GM12878 (cell line): ENCODE measurements at regions not wholly inside any gene's neighbourhood (a gene's known extent, or its start where the extent isn't known, plus 50 kb on each side); places are given as distances from the start of the nearest gene placed in this dataset.

Experiments
- ATAC-seq: fragments of 200-7000 bp; cut with Tn5 transposase; 3 replicates; pipeline ENCODE4 v1.9.1; 2020; ENCODE audit warnings: mild to moderate bottlenecking, moderate library complexity
- BruUV-seq: library from RNA; stranded (reverse); fragments of 400-500 nt; replicated peaks from 2 replicates; lab custom pipeline; 2021; lab: Mats Ljungman, UMichigan
- CTCF ChIA-PET: fragments of 300-600 bp; sonication (Branson Sonifier 250); formaldehyde crosslinking; extraction: SDS; loops from one replicate; lab custom pipeline; 2021; ENCODE audit warnings: inconsistent platforms; lab: Yijun Ruan, JAX
- POLR2A ChIA-PET: fragments of 350-600 bp; formaldehyde crosslinking; extraction: SDS; loops from one replicate; lab custom pipeline; 2021; ENCODE audit warnings: inconsistent platforms; lab: Charles Lee
- RAD21 ChIA-PET: fragments of 300-600 bp; sonication (Branson Sonifier 250); formaldehyde crosslinking; loops from one replicate; lab custom pipeline; 2023; ENCODE audit warnings: antibody characterized with exemption; ENCODE audit not compliant: unreplicated experiment; lab: Charles Lee
- SMC1A ChIA-PET: fragments of 300-600 bp; sonication (Branson Sonifier 250); formaldehyde crosslinking; loops from one replicate; lab custom pipeline; 2023; ENCODE audit not compliant: unreplicated experiment, uncharacterized antibody; lab: Charles Lee
- DNase-seq: peaks from one replicate; pipeline ENCODE4 v3.0.0-alpha.2; 2011; ENCODE audit warnings: low read depth, low spot score
- FAIRE-seq: peaks from 3 replicates; lab custom pipeline; 2011; peaks lifted over from hg19 to GRCh38; lab: Jason Lieb, UNC
- H2AFZ ChIP-seq: 2 replicates; pipeline ENCODE4 v1.6.0; 2011; ENCODE audit warnings: low read depth, low read length, control low read depth; ENCODE audit not compliant: control insufficient read depth
- H3K27ac ChIP-seq: 2 replicates; pipeline ENCODE4 v1.5.1; 2011; ENCODE audit warnings: control low read depth; ENCODE audit not compliant: control insufficient read depth, insufficient read depth
- H3K27me3 ChIP-seq, 2 experiments: replicated peaks in 1 of 2; 2 replicates each; pipeline versions ENCODE4 v1.6.0 to v1.6.1; 2011; ENCODE audit warnings: low read length in 1 of 2; ENCODE audit not compliant: control insufficient read depth in 2 of 2, insufficient read depth in 2 of 2
- H3K36me3 ChIP-seq, 2 experiments: 2 replicates each; pipeline ENCODE4 v1.5.1; 2011; ENCODE audit warnings: low read length in 1 of 2; ENCODE audit not compliant: control insufficient read depth in 2 of 2, insufficient read depth in 2 of 2
- H3K4me1 ChIP-seq: 2 replicates; pipeline ENCODE4 v1.6.1; 2011; ENCODE audit warnings: mild to moderate bottlenecking, low read length, moderate library complexity, mixed read lengths; ENCODE audit not compliant: control insufficient read depth, insufficient read depth
- H3K4me2 ChIP-seq: 2 replicates; pipeline ENCODE4 v1.6.0; 2011; ENCODE audit warnings: control low read depth; ENCODE audit not compliant: control insufficient read depth, insufficient read depth
- H3K4me3 ChIP-seq: fragments of 200-600 bp; sonication (generic); 2 replicates; pipeline ENCODE4 v1.5.1; 2016
- H3K79me2 ChIP-seq: 2 replicates; pipeline ENCODE4 v1.6.0; 2011; ENCODE audit warnings: low read length; ENCODE audit not compliant: control insufficient read depth, insufficient read depth
- H3K9ac ChIP-seq: 2 replicates; pipeline ENCODE4 v1.8.0; 2011; ENCODE audit warnings: low read length, control low read depth, mixed read lengths; ENCODE audit not compliant: control insufficient read depth, insufficient read depth
- H3K9me3 ChIP-seq: replicated peaks from 3 replicates; pipeline ENCODE4 v1.5.1; 2011; ENCODE audit warnings: mild to moderate bottlenecking, low read length; ENCODE audit not compliant: control insufficient read depth, insufficient read depth
- H4K20me1 ChIP-seq: 2 replicates; pipeline ENCODE4 v1.6.0; 2011; ENCODE audit not compliant: control insufficient read depth, insufficient read depth
- CEBPB ChIP-seq, 2 experiments: fragments of 150-350 bp in 1 of 2; IDR thresholded peaks; 2 replicates each; pipeline ENCODE4 v1.6.1; 2012 to 2014; ENCODE audit warnings: low read depth in 2 of 2, low read length in 2 of 2, borderline replicate concordance in 1 of 2, inconsistent platforms in 1 of 2
- CREB1 ChIP-seq: IDR thresholded peaks from 2 replicates; pipeline ENCODE4 v1.6.1; 2012; ENCODE audit warnings: low read depth, mild to moderate bottlenecking, inconsistent platforms
- HDAC6 ChIP-seq: fragments of 200-600 bp; sonication (generic); IDR thresholded peaks from one replicate; pipeline ENCODE4 v1.8.0; 2017; ENCODE audit warnings: antibody characterized with exemption; ENCODE audit not compliant: unreplicated experiment
- IKZF2 ChIP-seq, 2 experiments: fragments of 450-650 bp; IDR thresholded peaks; 2 replicates each; pipeline ENCODE4 v1.6.1; 2017; ENCODE audit warnings: mild to moderate bottlenecking in 2 of 2, moderate library complexity in 2 of 2
- LARP7 ChIP-seq: fragments of 450-650 bp; IDR thresholded peaks from 2 replicates; pipeline ENCODE4 v1.6.1; 2017; ENCODE audit warnings: mild to moderate bottlenecking
- RAD51 ChIP-seq: fragments of 450-650 bp; IDR thresholded peaks from 2 replicates; pipeline ENCODE4 v1.6.1; 2016; ENCODE audit warnings: moderate library complexity, mild to moderate bottlenecking, inconsistent platforms
- RFX5 ChIP-seq: IDR thresholded peaks from 2 replicates; pipeline ENCODE4 v1.6.1; 2011; ENCODE audit warnings: low read depth, low read length, improper control_type of control experiment
- SMAD1 ChIP-seq: fragments of 450-650 bp; IDR thresholded peaks from 2 replicates; pipeline ENCODE4 v1.6.1; 2018; ENCODE audit warnings: mild to moderate bottlenecking, low read depth; ENCODE audit not compliant: partially characterized antibody
- TCF7 ChIP-seq: IDR thresholded peaks from 2 replicates; pipeline ENCODE4 v1.6.1; 2014; ENCODE audit warnings: antibody characterized with exemption, borderline replicate concordance
- YBX1 ChIP-seq: fragments of 450-650 bp; IDR thresholded peaks from 2 replicates; pipeline ENCODE4 v1.6.1; 2016; ENCODE audit warnings: antibody characterized with exemption
- ZNF217 ChIP-seq: fragments of 450-650 bp; IDR thresholded peaks from 2 replicates; pipeline ENCODE4 v1.6.1; 2017; ENCODE audit warnings: antibody characterized with exemption, mild to moderate bottlenecking
- ZNF24 ChIP-seq: fragments of 450-650 bp; IDR thresholded peaks from 2 replicates; pipeline ENCODE4 v1.6.1; 2017; ENCODE audit warnings: antibody characterized with exemption, mild to moderate bottlenecking
- ZNF622 ChIP-seq: fragments of 450-650 bp; IDR thresholded peaks from 2 replicates; pipeline ENCODE4 v1.6.1; 2017; ENCODE audit warnings: mild to moderate bottlenecking, inconsistent platforms
- WGBS: methylation state at CpG from one replicate; pipeline ENCODE4 v1.1.6; 2016; ENCODE audit warnings: low lambda C conversion rate; ENCODE audit not compliant: insufficient replicate concordance, insufficient coverage; ENCODE audit errors: missing lambda C conversion rate; 5-methylcytosine and 5-hydroxymethylcytosine counted together
- in situ Hi-C: fragments of 300-500 bp; cut with MboI; formaldehyde crosslinking; loops from 9 replicates; pipeline ENCODE4 v1.14.3; 2018; ENCODE audit warnings: mixed read lengths
- intact Hi-C: fragments of 100-400 bp; cut with micrococcal nuclease; formaldehyde crosslinking; loops from one replicate; pipeline ENCODE4 v1.14.2; 2022; ENCODE audit not compliant: unreplicated experiment
- TF ChIP-seq, protein P1 (sequence below): IDR thresholded peaks from 2 replicates; pipeline ENCODE4 v1.6.1; 2012; ENCODE audit warnings: low read depth, low read length, improper control_type of control experiment
- TF ChIP-seq, protein P2 (sequence below): fragments of 150-350 bp; IDR thresholded peaks from 2 replicates; pipeline ENCODE4 v1.6.1; 2016; ENCODE audit warnings: low read depth, low read length

DNA sequence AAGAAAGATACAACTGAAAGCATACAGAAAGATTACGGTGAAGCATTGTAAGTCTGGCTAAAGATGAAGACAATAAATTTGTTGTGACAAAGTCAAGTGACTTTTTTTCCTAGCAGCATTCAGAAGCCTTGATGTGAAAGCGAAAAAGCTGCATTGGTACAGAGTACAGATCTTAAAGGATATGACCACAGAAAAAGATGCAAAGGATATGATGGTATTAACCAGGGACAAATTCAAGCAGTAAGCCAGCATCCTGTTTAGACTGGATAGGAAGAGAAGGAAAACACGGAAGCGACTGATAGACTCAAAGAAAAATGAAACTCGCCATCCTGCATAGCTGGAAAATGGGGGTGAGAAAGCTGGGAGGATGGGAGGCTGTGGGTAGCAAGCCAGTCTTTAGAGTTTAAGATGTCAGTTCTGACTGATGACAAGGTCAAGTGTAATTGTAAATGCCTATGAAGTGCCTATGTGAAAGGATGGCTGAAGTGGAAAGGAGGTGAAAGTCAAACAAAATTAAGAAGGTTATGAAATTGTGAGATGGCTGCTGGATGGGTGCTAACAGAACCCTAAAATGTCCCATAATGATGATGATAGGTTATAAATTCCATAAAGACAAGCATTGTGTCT is 92.4 kb downstream of the PHLDA1 start:
- ChIA-PET POLR2A (no interaction called here), SMC1A (interaction anchor here (0.9 to 11.8 kb wide), 6 partner anchors 18 to 107 kb away, joined by 3 to 112 read pairs (median 4); no protein-coding TSS in a partner anchor), CTCF (no interaction called here), RAD21 (interaction anchor here (2.0 kb wide), 1 partner anchor 93 kb away, joined by 15 read pairs; the partner anchor contains the start of gene PHLDA1)
- FAIRE-seq, result no peak
- H2AFZ ChIP-seq, result no peak overlapping the region
- H3K27ac ChIP-seq, result no peak overlapping the region
- no peak overlapping the region for H3K9ac ChIP-seq
- H3K36me3 ChIP-seq, result no peaks in the 10 kb centered on the region
- H4K20me1 ChIP-seq, result no peaks in the 10 kb centered on the region
- no peak for DNase-seq
- H3K79me2 ChIP-seq, result no peaks in the 10 kb centered on the region
- no peaks in the 10 kb centered on the region for H3K27me3 ChIP-seq
- H3K4me3 ChIP-seq, result no peak overlapping the region
- intact Hi-C loops (loop anchor here (10.0 kb wide), 1 partner anchor 294 kb away; no protein-coding TSS in a partner anchor), in situ Hi-C loops (no loop called here)
- TF ChIP-seq, protein P1, sequence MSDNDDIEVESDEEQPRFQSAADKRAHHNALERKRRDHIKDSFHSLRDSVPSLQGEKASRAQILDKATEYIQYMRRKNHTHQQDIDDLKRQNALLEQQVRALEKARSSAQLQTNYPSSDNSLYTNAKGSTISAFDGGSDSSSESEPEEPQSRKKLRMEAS, result no peak
- TF ChIP-seq TCF7 (no peak), ZNF217 (no peak)
- no peak for ATAC-seq
- no peak overlapping the region for H3K4me2 ChIP-seq
- WGBS, result 60% methylated on average over 5 of the region's 5 CpGs
- H3K4me1 ChIP-seq, result peaks cover 14% of the 10 kb centered on the region
- BruUV-seq, result no TSS peak
- H3K9me3 ChIP-seq, result no peaks in the 10 kb centered on the region; the same call in 2 of the 3 replicates

DNA sequence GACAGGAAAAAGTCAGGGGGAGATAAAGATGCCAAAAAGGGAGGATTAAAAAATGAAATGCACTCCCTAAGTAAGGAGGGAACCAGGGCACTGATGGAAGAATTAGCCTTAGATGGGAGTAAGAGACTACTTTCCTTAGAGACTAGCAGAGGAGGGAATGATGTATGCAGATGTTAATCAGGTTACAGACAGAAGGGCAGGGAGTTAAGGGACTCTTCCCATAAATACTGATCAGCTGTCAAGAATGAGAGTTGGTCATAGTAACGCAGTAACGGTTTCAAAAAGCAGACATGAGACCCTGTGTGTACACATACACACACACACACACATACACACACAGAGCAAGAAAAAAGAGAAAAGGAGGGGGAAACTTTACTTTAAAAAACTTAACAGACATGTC is 93.4 kb downstream of the PHLDA1 start:
- H3K36me3 ChIP-seq, result no peaks in the 10 kb centered on the region
- no peak for DNase-seq
- FAIRE-seq, result no peak
- in situ Hi-C loops (no loop called here), intact Hi-C loops (loop anchor here (10.0 kb wide), 1 partner anchor 293 kb away; no protein-coding TSS in a partner anchor)
- H3K27ac ChIP-seq, result no peak overlapping the region
- peaks cover 12% of the 10 kb centered on the region for H3K4me1 ChIP-seq
- SMC1A ChIA-PET, result interaction anchor here (0.8 to 11.8 kb wide), 4 partner anchors 17 to 86 kb away, joined by 3 to 112 read pairs (median 6); no protein-coding TSS in a partner anchor
- H3K27me3 ChIP-seq, result no peaks in the 10 kb centered on the region
- H3K4me2 ChIP-seq, result no peak overlapping the region
- RAD21 ChIA-PET, result interaction anchor here (1.5 to 7.7 kb wide), 3 partner anchors 28 to 94 kb away, joined by 3 to 82 read pairs (median 15); partner anchors contain the start of gene PHLDA1
- CTCF ChIA-PET, result no interaction called here
- ATAC-seq, result no peak
- no peak overlapping the region for H3K4me3 ChIP-seq
- H3K9me3 ChIP-seq, result no peaks in the 10 kb centered on the region
- WGBS, result 77% methylated on average over 2 of the region's 2 CpGs
- no peak overlapping the region for H2AFZ ChIP-seq
- no TSS peak for BruUV-seq
- no peaks in the 10 kb centered on the region for H4K20me1 ChIP-seq
- POLR2A ChIA-PET, result interaction anchor here (1.1 kb wide), 1 partner anchor 17 kb away, joined by 3 read pairs; no protein-coding TSS in a partner anchor
- H3K9ac ChIP-seq, result no peak overlapping the region
- no peaks in the 10 kb centered on the region for H3K79me2 ChIP-seq
- TF ChIP-seq ZNF24 (no peak), RFX5 (no peak), YBX1 (no peak), CREB1 (no peak), HDAC6 (no peak), IKZF2 (IDR thresholded peaks at IDR 0.05) (no peak), SMAD1 (no peak), CEBPB (IDR thresholded peaks at IDR 0.05; ENCODE audit: borderline replicate concordance in 1 of 2, low read depth in 2 of 2, low read length in 2 of 2) (no peak), ZNF622 (no peak), RAD51 (no peak), LARP7 (no peak)
- TF ChIP-seq, protein P2, sequence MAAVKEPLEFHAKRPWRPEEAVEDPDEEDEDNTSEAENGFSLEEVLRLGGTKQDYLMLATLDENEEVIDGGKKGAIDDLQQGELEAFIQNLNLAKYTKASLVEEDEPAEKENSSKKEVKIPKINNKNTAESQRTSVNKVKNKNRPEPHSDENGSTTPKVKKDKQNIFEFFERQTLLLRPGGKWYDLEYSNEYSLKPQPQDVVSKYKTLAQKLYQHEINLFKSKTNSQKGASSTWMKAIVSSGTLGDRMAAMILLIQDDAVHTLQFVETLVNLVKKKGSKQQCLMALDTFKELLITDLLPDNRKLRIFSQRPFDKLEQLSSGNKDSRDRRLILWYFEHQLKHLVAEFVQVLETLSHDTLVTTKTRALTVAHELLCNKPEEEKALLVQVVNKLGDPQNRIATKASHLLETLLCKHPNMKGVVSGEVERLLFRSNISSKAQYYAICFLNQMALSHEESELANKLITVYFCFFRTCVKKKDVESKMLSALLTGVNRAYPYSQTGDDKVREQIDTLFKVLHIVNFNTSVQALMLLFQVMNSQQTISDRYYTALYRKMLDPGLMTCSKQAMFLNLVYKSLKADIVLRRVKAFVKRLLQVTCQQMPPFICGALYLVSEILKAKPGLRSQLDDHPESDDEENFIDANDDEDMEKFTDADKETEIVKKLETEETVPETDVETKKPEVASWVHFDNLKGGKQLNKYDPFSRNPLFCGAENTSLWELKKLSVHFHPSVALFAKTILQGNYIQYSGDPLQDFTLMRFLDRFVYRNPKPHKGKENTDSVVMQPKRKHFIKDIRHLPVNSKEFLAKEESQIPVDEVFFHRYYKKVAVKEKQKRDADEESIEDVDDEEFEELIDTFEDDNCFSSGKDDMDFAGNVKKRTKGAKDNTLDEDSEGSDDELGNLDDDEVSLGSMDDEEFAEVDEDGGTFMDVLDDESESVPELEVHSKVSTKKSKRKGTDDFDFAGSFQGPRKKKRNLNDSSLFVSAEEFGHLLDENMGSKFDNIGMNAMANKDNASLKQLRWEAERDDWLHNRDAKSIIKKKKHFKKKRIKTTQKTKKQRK, result no peak
